DOHH2 (cell line): ENCODE measurements at regions not wholly inside any gene's neighbourhood (a gene's known extent, or its start where the extent isn't known, plus 50 kb on each side); places are given as distances from the start of the nearest gene placed in this dataset.

Experiments
- H3F3A ChIP-seq: fragments of 200-600 bp; sonication (generic), shearing (Covaris generic); 2 replicates; pipeline ENCODE4 v1.6.0; 2016; ENCODE audit warnings: antibody characterized with exemption, mild to moderate bottlenecking; ENCODE audit not compliant: control insufficient read depth, insufficient read depth
- H3K27ac ChIP-seq: fragments of 200-600 bp; sonication (generic); 2 replicates; pipeline ENCODE4 v1.5.1; 2014; ENCODE audit warnings: low read depth, mild to moderate bottlenecking, low read length, moderate library complexity
- H3K27me3 ChIP-seq: fragments of 200-600 bp; sonication (generic); 2 replicates; pipeline ENCODE4 v1.6.1; 2014; ENCODE audit warnings: mild to moderate bottlenecking, low read length, mixed read lengths; ENCODE audit not compliant: control insufficient read depth
- H3K36me3 ChIP-seq: fragments of 200-600 bp; sonication (generic); 2 replicates; pipeline ENCODE4 v1.6.1; 2014; ENCODE audit warnings: mild to moderate bottlenecking, low read length, moderate library complexity, mixed read lengths; ENCODE audit not compliant: control insufficient read depth
- H3K4me1 ChIP-seq: fragments of 200-600 bp; sonication (generic); 2 replicates; pipeline ENCODE4 v1.6.1; 2014; ENCODE audit warnings: mild to moderate bottlenecking, low read length, mixed read lengths; ENCODE audit not compliant: control insufficient read depth
- H3K4me2 ChIP-seq: fragments of 200-600 bp; sonication (generic); 2 replicates; pipeline ENCODE4 v1.6.0; 2014; ENCODE audit warnings: mild to moderate bottlenecking, low read length, moderate library complexity
- H3K4me3 ChIP-seq: fragments of 200-600 bp; sonication (generic); 2 replicates; pipeline ENCODE4 v1.5.1; 2014; ENCODE audit warnings: mild to moderate bottlenecking, low read length, mixed read lengths
- H3K79me2 ChIP-seq: fragments of 200-600 bp; sonication (generic); 2 replicates; pipeline ENCODE4 v1.6.1; 2014; ENCODE audit warnings: mild to moderate bottlenecking, low read length, mixed read lengths; ENCODE audit not compliant: control insufficient read depth
- H3K9me2 ChIP-seq: fragments of 200-600 bp; sonication (generic); replicated peaks from 2 replicates; pipeline ENCODE4 v1.6.1; 2014; ENCODE audit warnings: mild to moderate bottlenecking, low read length, mixed read lengths; ENCODE audit not compliant: control insufficient read depth
- H3K9me3 ChIP-seq: fragments of 200-600 bp; sonication (generic); 2 replicates; pipeline ENCODE4 v1.6.1; 2014; ENCODE audit warnings: antibody characterized with exemption, low read length, mixed read lengths; ENCODE audit not compliant: control insufficient read depth, insufficient read depth
- H4K20me1 ChIP-seq: fragments of 200-600 bp; sonication (generic); 2 replicates; pipeline ENCODE4 v1.6.0; 2014; ENCODE audit warnings: low read depth, mild to moderate bottlenecking, antibody characterized with exemption, low read length, moderate library complexity; ENCODE audit not compliant: control insufficient read depth, insufficient read depth
- EZH2phosphoT487 ChIP-seq: fragments of 200-600 bp; sonication (generic); IDR thresholded peaks from 2 replicates; pipeline ENCODE4 v1.6.1; 2017; ENCODE audit warnings: borderline replicate concordance, mild to moderate bottlenecking, antibody characterized with exemption, low read length, moderate library complexity, mixed read lengths
- TF ChIP-seq, protein P1 (sequence below): fragments of 200-600 bp; sonication (generic); IDR thresholded peaks from one replicate; pipeline ENCODE4 v1.5.1; 2014; ENCODE audit warnings: antibody characterized with exemption, mild to moderate bottlenecking, low read depth, low read length; ENCODE audit not compliant: poor library complexity, severe bottlenecking

DNA sequence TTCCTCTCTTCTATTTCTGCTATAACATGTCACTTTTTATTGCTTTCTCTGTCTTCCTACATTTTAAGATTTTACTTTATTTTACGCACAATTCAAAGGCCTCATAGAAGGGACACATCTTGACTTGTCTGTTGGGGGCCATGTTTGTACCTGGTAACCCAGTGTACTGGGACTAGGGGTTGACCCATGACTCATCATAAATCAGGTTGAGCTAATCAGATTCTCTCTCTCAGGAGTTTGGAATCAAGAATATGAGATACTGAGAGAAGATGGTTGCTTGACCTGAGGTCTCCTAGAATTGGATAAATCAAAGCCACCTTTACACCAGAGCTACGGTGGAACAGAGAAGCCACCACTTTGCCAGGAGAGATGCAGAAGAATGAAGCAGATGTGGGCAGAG lies 153.0 kb downstream of the UXS1 start:
- H3K27me3 ChIP-seq, result no peaks in the 10 kb centered on the region
- no peaks in the 10 kb centered on the region for H3K9me3 ChIP-seq
- H3K79me2 ChIP-seq, result no peaks in the 10 kb centered on the region
- H3K4me2 ChIP-seq, result no peak overlapping the region
- H3F3A ChIP-seq, result no peaks in the 10 kb centered on the region
- no peaks in the 10 kb centered on the region for H4K20me1 ChIP-seq
- no peaks in the 10 kb centered on the region for H3K9me2 ChIP-seq
- H3K4me1 ChIP-seq, result no peaks in the 10 kb centered on the region
- no peak overlapping the region for H3K27ac ChIP-seq
- no peak for TF ChIP-seq EZH2phosphoT487
- TF ChIP-seq, protein P1, sequence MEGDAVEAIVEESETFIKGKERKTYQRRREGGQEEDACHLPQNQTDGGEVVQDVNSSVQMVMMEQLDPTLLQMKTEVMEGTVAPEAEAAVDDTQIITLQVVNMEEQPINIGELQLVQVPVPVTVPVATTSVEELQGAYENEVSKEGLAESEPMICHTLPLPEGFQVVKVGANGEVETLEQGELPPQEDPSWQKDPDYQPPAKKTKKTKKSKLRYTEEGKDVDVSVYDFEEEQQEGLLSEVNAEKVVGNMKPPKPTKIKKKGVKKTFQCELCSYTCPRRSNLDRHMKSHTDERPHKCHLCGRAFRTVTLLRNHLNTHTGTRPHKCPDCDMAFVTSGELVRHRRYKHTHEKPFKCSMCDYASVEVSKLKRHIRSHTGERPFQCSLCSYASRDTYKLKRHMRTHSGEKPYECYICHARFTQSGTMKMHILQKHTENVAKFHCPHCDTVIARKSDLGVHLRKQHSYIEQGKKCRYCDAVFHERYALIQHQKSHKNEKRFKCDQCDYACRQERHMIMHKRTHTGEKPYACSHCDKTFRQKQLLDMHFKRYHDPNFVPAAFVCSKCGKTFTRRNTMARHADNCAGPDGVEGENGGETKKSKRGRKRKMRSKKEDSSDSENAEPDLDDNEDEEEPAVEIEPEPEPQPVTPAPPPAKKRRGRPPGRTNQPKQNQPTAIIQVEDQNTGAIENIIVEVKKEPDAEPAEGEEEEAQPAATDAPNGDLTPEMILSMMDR, result no peak
- H3K36me3 ChIP-seq, result no peaks in the 10 kb centered on the region
- H3K4me3 ChIP-seq, result no peak overlapping the region

DNA sequence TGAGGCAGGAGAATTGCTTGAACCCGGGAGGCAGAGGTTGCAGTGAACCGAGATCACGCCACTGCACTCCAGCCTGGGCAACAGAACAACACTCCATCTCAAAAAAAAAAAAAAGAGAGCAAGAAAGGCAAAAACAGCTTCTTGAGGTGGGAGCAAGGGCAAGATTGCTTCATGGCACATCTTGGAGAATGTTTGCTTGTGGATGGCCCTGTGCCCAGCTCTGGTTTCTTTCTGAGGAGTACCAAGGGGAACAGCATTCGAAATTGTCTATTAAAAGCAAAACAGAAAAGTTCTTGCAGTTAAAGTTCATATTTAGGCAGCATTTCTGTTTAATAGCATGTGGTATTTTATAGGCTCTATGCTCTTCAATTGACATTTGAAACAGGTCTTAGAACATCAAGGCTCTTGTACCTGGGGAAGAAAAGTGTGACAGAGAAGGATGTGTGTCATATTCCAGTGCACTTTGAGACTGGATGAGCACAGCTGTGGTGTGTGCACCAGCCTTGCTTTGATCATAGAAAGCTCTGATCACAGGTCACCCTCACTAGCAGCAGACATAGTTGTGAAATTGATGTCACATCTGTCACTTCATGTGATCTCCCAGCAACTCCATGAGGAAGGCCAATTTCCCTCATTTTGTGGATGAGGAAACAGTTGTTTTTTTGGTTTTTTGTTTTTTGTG lies 154.3 kb downstream of the UXS1 start:
- Histone ChIP-seq H3K36me3 (no peaks in the 10 kb centered on the region), H3F3A (no peaks in the 10 kb centered on the region), H3K9me3 (no peaks in the 10 kb centered on the region), H3K27me3 (no peaks in the 10 kb centered on the region), H4K20me1 (no peaks in the 10 kb centered on the region), H3K4me3 (no peak overlapping the region), H3K27ac (no peak overlapping the region), H3K4me2 (no peak overlapping the region), H3K9me2 (no peaks in the 10 kb centered on the region), H3K4me1 (no peaks in the 10 kb centered on the region), H3K79me2 (no peaks in the 10 kb centered on the region)
- TF ChIP-seq, protein P1, result no peak
- TF ChIP-seq EZH2phosphoT487, result no peak

DNA sequence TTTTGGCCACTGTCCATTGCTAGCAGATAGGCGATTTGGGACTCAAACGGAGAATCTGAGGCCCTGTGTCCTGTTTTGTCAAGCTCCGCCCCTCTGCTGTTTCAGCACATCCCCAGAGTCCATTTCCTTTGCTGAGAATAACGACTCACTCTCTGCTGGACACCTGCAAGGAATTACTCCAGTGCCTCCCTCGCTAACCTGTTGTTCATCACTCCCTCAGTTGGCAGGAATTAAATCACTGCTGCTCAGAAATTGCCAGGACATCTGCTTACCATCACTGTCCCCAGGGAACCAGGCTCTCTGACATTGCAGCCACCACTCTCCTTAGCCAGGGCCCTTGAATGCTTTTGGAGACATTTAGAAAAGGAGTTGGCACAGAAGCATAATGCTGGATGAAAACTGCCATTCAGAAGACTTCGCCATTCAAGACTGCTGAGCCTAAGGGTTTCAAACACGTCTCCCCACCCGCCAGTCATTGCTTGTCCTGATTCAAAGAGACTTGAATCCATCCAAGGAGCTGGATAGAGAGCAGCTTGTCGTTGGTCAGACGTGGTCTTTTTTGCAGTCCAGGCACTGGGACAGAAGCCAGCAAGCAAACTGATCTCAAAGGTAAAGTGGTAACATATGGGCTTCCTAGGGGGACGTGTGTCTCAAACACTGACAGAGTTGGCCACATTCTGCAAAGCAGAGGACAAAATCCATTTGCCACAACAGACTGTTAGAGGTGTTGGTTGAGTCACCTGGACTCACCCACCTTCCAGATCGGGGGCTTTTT lies 155.3 kb downstream of the UXS1 start:
- Histone ChIP-seq H3K4me1 (no peaks in the 10 kb centered on the region), H4K20me1 (no peaks in the 10 kb centered on the region), H3K36me3 (no peaks in the 10 kb centered on the region), H3K9me3 (no peaks in the 10 kb centered on the region), H3K79me2 (no peaks in the 10 kb centered on the region), H3K4me2 (no peak overlapping the region), H3F3A (no peaks in the 10 kb centered on the region), H3K9me2 (no peaks in the 10 kb centered on the region), H3K4me3 (no peak overlapping the region), H3K27me3 (no peaks in the 10 kb centered on the region), H3K27ac (no peak overlapping the region)
- TF ChIP-seq, protein P1, result no peak
- no peak for TF ChIP-seq EZH2phosphoT487
